ENCODE measurements at regions not wholly inside any gene's neighbourhood (a gene's known extent, or its start where the extent isn't known, plus 50 kb on each side); places are given as distances from the start of the nearest gene placed in this dataset.

- no peak for DNase-seq
Observed at GRCh38 chr6:169972101-169972651, 220.8 kb downstream of the ERMARD start.

- DNase-seq, result no peak
Observed at GRCh38 chr6:169971081-169971861, 219.8 kb downstream of the ERMARD start.

GRCh38 chr6:169970306-169970988 lies 219.0 kb downstream of the ERMARD start:
- no peak for DNase-seq

- no peak for DNase-seq
Observed at GRCh38 chr6:169969372-169970099, 218.1 kb downstream of the ERMARD start.

- DNase-seq, result no peak
Observed at GRCh38 chr6:169968541-169969270, 217.3 kb downstream of the ERMARD start.

GRCh38 chr6:169967687-169968086 lies 216.3 kb downstream of the ERMARD start:
- no peak for DNase-seq

- no peak for DNase-seq
Observed at GRCh38 chr6:169966312-169967181, 215.1 kb downstream of the ERMARD start.

- DNase-seq, result no peak
Observed at GRCh38 chr6:169965657-169966311, 214.4 kb downstream of the ERMARD start.

GRCh38 chr6:169965239-169965638 lies 213.8 kb downstream of the ERMARD start:
- DNase-seq, result no peak

- no peak for DNase-seq
Observed at GRCh38 chr6:169964486-169965180, 213.2 kb downstream of the ERMARD start.

GRCh38 chr6:169963581-169964297 lies 212.3 kb downstream of the ERMARD start:
- DNase-seq, result no peak

- no peak for DNase-seq
Observed at GRCh38 chr6:169962604-169963469, 211.4 kb downstream of the ERMARD start.

GRCh38 chr6:169961772-169962561 lies 210.5 kb downstream of the ERMARD start:
- DNase-seq, result peak in 1 of 2 donors; percentile 11

GRCh38 chr6:169960886-169961611 lies 209.6 kb downstream of the ERMARD start:
- no peak for DNase-seq

- DNase-seq, result no peak
Observed at GRCh38 chr6:169960521-169960885, 209.1 kb downstream of the ERMARD start.

- DNase-seq, result no peak
Observed at GRCh38 chr6:169960003-169960344, 208.6 kb downstream of the ERMARD start.

Data from stimulated activated CD4-positive, alpha-beta T cell treated with anti-CD3 and anti-CD28 coated beads, Interleukin-2, amount 100 ng/mL, for 48 hours (primary cell).